ENCODE measurements at regions not wholly inside any gene's neighbourhood (a gene's known extent, or its start where the extent isn't known, plus 50 kb on each side); places are given as distances from the start of the nearest gene placed in this dataset.

DNA sequence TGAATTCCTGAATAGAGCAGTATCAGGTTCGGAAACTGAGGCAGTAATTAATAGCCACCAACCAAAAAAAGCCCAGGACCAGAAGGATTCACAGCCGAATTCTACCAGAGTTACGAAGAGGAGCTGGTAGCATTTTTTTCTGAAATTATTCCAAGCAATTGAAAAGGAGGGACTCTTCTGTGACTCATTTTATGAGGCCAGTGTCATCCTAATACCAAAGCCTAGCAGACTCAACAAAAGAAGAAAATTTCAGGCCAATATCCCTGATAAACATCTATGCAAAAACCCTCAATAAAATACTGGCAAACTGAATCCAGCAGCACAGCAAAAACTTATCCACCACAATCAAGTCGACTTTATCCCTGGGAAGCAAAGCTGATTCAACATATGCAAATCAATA, 202.3 kb upstream of the SLC16A7 start:
- no peaks in the 10 kb centered on the region for H3K27me3 ChIP-seq (ENCODE audit: insufficient read depth, low read length)
- H3K27ac ChIP-seq (ENCODE audit: insufficient read length, low read depth, low read length), result no peak overlapping the region
- no peak overlapping the region for H3K4me2 ChIP-seq (ENCODE audit: insufficient read depth, insufficient read length, low read length)
- H4K91ac ChIP-seq (ENCODE audit: insufficient read length, low read depth, low read length), result no peak overlapping the region
- no peaks in the 10 kb centered on the region; the same call in none of the 2 replicates for H3K27me3 Mint-ChIP-seq (ENCODE audit: low read depth)
- H3K79me2 ChIP-seq (ENCODE audit: insufficient read depth, low read length), result no peaks in the 10 kb centered on the region
- no CpG with 5 or more reads among the region's 4 CpGs for WGBS (ENCODE audit: extremely low coverage, insufficient read length, low lambda C conversion rate)
- no peak overlapping the region for H2BK120ac ChIP-seq (ENCODE audit: low read depth, low read length, poor library complexity, severe bottlenecking)
- no peaks in the 10 kb centered on the region for H4K20me1 ChIP-seq (ENCODE audit: control insufficient read depth, insufficient read depth, insufficient read length)
- H3K79me1 ChIP-seq (ENCODE audit: insufficient read depth, low read depth, low read length, poor library complexity, severe bottlenecking), result no peaks in the 10 kb centered on the region
- H3K23ac ChIP-seq (ENCODE audit: insufficient read length, low read depth, low read length), result no peak overlapping the region
- no peak overlapping the region for H4K5ac ChIP-seq (ENCODE audit: insufficient read length, low read depth, low read length)
- no peak overlapping the region for H2AK5ac ChIP-seq (ENCODE audit: insufficient read length, low read length)
- no peak overlapping the region for H4K8ac ChIP-seq (replicated peaks; ENCODE audit: insufficient read length, low read depth, low read length)
- H2BK12ac ChIP-seq (ENCODE audit: insufficient read length, low read depth, low read length), result no peak overlapping the region
- H3T11ph ChIP-seq (ENCODE audit: low read length), result no peak overlapping the region
- H3K18ac ChIP-seq (ENCODE audit: insufficient read length, low read depth, low read length), result no peak overlapping the region
- peaks cover 2 to 13% (median 11%) of the 10 kb centered on the region in 3 experiments; a peak in 5 of 7 replicates for H3K36me3 Mint-ChIP-seq (ENCODE audit: insufficient read depth in 1 of 3, low read depth in 3 of 3)
- TF ChIP-seq, protein P1, sequence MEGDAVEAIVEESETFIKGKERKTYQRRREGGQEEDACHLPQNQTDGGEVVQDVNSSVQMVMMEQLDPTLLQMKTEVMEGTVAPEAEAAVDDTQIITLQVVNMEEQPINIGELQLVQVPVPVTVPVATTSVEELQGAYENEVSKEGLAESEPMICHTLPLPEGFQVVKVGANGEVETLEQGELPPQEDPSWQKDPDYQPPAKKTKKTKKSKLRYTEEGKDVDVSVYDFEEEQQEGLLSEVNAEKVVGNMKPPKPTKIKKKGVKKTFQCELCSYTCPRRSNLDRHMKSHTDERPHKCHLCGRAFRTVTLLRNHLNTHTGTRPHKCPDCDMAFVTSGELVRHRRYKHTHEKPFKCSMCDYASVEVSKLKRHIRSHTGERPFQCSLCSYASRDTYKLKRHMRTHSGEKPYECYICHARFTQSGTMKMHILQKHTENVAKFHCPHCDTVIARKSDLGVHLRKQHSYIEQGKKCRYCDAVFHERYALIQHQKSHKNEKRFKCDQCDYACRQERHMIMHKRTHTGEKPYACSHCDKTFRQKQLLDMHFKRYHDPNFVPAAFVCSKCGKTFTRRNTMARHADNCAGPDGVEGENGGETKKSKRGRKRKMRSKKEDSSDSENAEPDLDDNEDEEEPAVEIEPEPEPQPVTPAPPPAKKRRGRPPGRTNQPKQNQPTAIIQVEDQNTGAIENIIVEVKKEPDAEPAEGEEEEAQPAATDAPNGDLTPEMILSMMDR (conservative IDR thresholded peaks at IDR 0.05), result no peak
- H3K27ac Mint-ChIP-seq, result no peak overlapping the region
- DNase-seq, result no peak
- peaks cover 0 to 4% of the 10 kb centered on the region in 2 experiments; a peak in 1 of 4 replicates for H3K4me1 Mint-ChIP-seq
- H3K9me3 ChIP-seq (ENCODE audit: control insufficient read depth, low read depth, low read length), result no peaks in the 10 kb centered on the region
- no peaks in the 10 kb centered on the region for H3K4me1 ChIP-seq (ENCODE audit: insufficient read depth, low read length)
- no peak overlapping the region for H2BK5ac ChIP-seq (ENCODE audit: insufficient read length, low read length)
- H3K23me2 ChIP-seq (ENCODE audit: insufficient read length, low read depth, low read length, poor library complexity, severe bottlenecking), result no peaks in the 10 kb centered on the region
- H3K9me3 Mint-ChIP-seq, result peaks cover 6 to 8% of the 10 kb centered on the region in 2 experiments; a peak in 4 of 5 replicates
- no peak overlapping the region for H2AFZ ChIP-seq (ENCODE audit: low read length)
- H2BK20ac ChIP-seq (ENCODE audit: low read depth, low read length, poor library complexity, severe bottlenecking), result no peak overlapping the region
- no peak overlapping the region for H2BK15ac ChIP-seq (ENCODE audit: low read depth, low read length)
- no peak overlapping the region for H3K56ac ChIP-seq (ENCODE audit: insufficient read length, low read depth, low read length)
- no peak overlapping the region for H3K4ac ChIP-seq (ENCODE audit: low read depth, low read length)
- H3K14ac ChIP-seq (ENCODE audit: insufficient read depth, low read length), result no peak overlapping the region
- no peak overlapping the region for H3K9ac ChIP-seq (ENCODE audit: extremely low read depth, insufficient read length, low read length)
- no peak overlapping the region for H3K4me3 Mint-ChIP-seq
